RWPE1 (cell line): ENCODE measurements at regions not wholly inside any gene's neighbourhood (a gene's known extent, or its start where the extent isn't known, plus 50 kb on each side); places are given as distances from the start of the nearest gene placed in this dataset.

Source experiments
- CTCF ChIA-PET: fragments of 350-600 bp; sonication (Branson Sonifier 250); formaldehyde crosslinking; extraction: SDS; loops from one replicate; lab custom pipeline; 2021; lab: Yijun Ruan, JAX
- POLR2A ChIA-PET: fragments of 400-600 bp; formaldehyde crosslinking; extraction: SDS; loops from one replicate; lab custom pipeline; 2020; ENCODE audit warnings: antibody characterized with exemption; ENCODE audit not compliant: low non-redundant PET; lab: Yijun Ruan, JAX
- DNase-seq: peaks from one replicate; pipeline ENCODE4 v3.0.0; 2012; ENCODE audit warnings: low spot score
- H3K27ac ChIP-seq: fragments of 450-650 bp; 2 replicates; pipeline ENCODE4 v1.5.1; 2017
- TF ChIP-seq, protein P1 (sequence below): fragments of 450-650 bp; conservative IDR thresholded peaks from 2 replicates; pipeline ENCODE4 v1.5.1; 2017; ENCODE audit warnings: low read depth, mild to moderate bottlenecking

DNA sequence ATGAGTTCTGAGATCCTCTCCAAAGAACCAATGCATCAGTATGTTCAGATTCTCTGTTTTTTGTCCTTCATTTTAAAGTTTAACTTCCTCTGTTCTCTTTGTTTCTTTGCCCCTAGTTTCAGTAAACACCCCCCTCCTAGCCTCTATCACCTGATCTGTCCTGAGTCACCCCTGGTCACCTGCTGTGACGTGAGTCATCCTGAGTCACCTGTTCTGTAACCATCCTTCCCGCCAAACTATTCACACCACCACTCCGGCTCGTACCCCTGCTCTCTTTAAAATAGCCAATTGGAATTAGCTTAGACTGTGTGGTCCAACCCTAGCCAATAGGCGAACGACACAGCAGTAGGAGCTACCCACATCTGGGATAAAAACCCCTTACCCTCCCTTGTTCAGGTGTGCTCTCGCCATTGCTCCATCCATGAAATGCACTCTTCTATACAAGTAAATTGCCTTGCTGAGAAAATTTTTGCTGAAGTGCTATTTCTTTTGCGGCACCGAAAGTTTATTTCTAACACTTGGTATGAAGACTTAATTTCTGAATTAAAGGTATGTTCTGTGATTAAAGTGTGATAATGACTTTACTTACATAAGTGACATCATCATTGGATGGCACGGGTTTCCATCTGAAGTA lies 318.4 kb downstream of the AASDHPPT start:
- TF ChIP-seq, protein P1, sequence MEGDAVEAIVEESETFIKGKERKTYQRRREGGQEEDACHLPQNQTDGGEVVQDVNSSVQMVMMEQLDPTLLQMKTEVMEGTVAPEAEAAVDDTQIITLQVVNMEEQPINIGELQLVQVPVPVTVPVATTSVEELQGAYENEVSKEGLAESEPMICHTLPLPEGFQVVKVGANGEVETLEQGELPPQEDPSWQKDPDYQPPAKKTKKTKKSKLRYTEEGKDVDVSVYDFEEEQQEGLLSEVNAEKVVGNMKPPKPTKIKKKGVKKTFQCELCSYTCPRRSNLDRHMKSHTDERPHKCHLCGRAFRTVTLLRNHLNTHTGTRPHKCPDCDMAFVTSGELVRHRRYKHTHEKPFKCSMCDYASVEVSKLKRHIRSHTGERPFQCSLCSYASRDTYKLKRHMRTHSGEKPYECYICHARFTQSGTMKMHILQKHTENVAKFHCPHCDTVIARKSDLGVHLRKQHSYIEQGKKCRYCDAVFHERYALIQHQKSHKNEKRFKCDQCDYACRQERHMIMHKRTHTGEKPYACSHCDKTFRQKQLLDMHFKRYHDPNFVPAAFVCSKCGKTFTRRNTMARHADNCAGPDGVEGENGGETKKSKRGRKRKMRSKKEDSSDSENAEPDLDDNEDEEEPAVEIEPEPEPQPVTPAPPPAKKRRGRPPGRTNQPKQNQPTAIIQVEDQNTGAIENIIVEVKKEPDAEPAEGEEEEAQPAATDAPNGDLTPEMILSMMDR: no peak
- DNase-seq: no peak
- CTCF ChIA-PET: no interaction called here
- no peak overlapping the region for H3K27ac ChIP-seq
- POLR2A ChIA-PET: no interaction called here

DNA sequence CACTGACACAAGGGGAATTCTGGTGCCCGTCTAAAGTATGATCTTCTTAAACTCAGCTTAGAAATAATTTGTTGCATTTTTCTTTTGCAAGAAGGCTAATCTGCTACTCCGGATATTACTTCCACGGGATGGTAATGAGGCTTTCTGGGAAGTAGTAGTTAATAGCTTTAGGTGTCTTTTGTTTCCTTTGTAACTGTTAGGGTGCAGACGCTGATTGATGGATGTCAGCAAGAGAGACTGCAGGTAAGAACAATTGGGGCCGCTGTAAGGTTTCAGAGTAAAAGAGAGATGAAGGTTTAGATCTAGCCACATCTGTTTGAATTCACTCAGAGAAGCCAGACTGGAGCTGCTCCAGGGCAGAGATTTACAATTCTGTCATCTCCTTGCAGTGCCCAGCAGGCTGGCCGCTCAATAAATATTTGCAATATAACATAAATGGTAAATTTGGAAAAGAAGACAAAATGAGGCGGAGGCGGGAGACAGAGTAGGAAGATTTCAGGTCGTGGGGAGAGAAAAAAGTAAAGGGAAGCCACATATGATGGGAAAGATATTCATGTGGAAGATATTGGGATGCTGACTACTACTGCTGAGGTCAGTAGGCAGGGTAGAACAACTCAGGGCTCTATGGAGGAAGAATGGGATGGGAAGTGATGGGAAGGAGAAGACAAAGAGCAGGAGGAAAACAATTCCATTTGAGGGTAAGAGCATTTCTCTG lies 320.5 kb downstream of the AASDHPPT start:
- peak overlapping the region; percentile 93 for H3K27ac ChIP-seq
- ChIA-PET CTCF (no interaction called here), POLR2A (no interaction called here)
- TF ChIP-seq, protein P1: no peak
- DNase-seq: no peak

DNA sequence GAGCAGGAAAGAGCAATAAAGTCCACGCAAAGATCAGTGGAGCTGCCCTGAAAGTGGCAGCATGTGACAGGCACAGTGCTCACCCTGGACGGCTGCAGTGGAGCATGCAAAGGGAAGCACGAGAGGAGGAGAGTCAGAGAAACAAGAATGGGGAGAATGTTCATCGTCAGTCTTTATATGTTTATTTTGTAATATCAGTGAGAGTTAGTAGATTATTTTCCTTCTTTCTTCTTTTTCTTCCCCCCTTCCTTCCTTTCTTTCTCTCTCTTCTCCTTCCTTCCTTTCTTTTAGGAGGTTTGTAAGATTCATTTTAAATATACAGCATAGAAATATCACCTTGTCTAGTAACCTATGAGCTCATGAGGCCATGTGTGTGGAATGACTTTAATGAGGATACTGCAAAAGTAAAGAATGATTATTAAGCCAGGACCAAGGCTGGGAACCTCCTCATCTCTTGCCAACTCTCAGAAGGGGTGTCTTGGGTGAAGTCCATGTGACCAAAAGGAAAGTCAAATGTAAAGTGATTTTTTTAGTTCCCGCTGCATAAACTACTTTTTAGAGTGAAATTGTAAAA lies 321.1 kb downstream of the AASDHPPT start:
- CTCF ChIA-PET: interaction anchor here (0.7 kb wide), 1 partner anchor 27 kb away, joined by 3 read pairs; no protein-coding TSS in a partner anchor
- TF ChIP-seq, protein P1: no peak
- POLR2A ChIA-PET: interaction anchor here (0.6 kb wide), 1 partner anchor 230 kb away, joined by 5 read pairs; no protein-coding TSS in a partner anchor
- no peak for DNase-seq
- peak overlapping the region; percentile 93 for H3K27ac ChIP-seq

DNA sequence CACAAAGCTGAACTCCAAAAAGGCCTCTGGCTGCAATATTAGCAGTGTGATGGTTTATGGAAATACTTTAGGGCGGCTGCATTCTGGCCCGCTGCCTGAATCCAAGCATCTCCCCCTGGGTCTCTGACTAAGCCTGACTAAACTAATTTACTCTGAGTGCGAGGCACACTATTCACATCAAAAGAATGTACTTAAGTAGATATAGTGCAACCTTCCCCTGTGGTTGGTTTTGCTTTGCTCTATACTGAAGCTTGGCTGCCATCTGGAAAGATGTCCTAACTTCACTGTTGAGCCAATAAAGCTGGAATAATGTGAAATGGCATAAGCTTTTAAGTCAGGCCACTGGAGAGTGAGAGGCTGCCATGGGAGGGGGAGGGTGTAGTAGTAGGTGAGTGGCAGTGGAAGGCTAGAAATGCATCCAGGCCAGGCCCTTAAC lies 321.6 kb downstream of the AASDHPPT start:
- H3K27ac ChIP-seq: peak overlapping the region; percentile 93
- TF ChIP-seq, protein P1: no peak
- peak; percentile 96 for DNase-seq
- CTCF ChIA-PET: interaction anchor here (0.7 kb wide), 1 partner anchor 27 kb away, joined by 3 read pairs; no protein-coding TSS in a partner anchor
- POLR2A ChIA-PET: interaction anchor here (0.6 kb wide), 1 partner anchor 231 kb away, joined by 5 read pairs; no protein-coding TSS in a partner anchor

DNA sequence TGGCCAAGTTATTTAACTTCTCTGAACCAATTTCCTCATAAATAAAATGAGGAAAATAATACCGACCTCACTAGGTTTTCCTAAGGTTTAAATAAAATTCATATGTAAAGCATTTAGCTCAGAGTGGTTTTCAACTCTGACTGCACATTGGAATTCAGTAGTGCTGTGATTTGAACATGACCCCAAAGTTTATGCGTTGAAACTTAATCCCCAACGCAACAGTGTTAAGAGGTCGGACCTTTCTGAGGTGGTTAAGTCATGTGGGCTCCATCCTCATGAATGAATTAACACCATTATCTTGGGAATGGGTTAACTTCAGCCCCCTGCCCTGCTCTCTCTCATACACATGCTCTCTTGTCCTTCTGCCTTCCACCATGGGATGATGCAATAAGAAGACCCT lies 322.2 kb downstream of the AASDHPPT start:
- POLR2A ChIA-PET: no interaction called here
- TF ChIP-seq, protein P1: no peak
- CTCF ChIA-PET: no interaction called here
- no peak for DNase-seq
- H3K27ac ChIP-seq: peak overlapping the region; percentile 93

DNA sequence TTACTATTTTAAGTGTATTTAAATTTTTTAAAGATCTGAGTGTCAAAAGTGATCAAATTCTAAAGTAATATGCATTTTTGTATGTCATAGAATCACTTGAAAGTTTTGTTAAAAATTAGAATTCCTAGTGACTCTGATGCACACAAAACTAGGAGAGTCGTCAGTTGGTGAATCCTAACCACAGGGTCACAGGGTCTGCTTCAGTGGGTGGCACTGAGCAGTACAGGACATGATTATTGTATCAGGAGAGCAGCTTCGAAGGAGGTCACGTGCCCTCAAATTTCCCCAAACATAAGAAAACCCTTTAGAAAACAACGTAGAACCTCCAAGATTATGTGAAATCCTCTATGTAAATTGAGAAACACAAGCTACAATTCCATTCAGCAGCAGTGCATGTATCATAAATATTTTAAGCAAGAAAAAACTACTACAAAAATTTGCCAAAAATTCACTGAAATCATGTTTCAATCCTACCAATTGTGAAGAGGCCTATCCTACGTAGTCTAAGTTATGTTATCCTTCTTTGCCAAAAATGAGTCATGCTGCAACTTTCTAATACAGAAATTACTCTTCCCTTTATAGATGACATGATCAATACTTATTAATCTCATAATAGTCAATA lies 323.6 kb downstream of the AASDHPPT start:
- no peak for DNase-seq
- ChIA-PET POLR2A (no interaction called here), CTCF (no interaction called here)
- no peak overlapping the region for H3K27ac ChIP-seq
- TF ChIP-seq, protein P1: no peak
